ENCODE measurements at regions not wholly inside any gene's neighbourhood (a gene's known extent, or its start where the extent isn't known, plus 50 kb on each side); places are given as distances from the start of the nearest gene placed in this dataset.

DNA sequence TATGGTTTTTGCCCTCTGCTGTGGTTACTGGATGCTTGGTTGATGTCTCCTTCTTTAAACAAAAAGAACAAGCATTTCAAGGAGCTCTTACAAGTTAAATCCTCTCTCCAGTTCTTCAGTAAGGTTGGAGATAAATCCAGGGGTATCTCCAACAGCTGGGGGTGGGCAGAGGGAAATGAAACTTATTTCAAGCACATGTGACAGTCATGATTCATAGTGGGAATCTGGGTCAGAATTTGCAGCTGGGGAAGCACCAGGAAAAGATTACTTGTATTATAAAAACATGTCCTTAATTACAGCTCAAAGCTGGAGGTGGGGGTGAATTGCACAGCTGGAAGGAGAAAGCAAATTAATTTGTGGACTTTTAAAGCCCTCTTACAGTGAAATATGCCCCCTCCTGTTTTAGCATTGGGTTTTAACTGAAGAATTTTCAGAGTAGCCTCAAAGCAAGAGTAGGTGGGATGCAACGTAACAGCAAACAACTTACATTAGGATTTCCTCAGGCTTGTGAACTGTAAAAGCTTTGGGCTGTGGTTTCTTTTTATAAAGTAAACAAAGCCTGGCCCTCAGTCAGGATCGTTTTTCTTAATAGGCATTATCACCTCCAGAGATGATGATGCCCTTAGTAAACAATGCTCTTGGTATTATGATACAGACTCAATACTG is 596.4 kb downstream of the NYAP2 start:
- Mint-ChIP-seq H3K9me3 (no peaks in the 10 kb centered on the region), H3K4me3 (no peak overlapping the region), H3K27me3 (ENCODE audit: low read depth) (peaks cover 2% of the 10 kb centered on the region), H3K4me1 (ENCODE audit: low read depth) (no peaks in the 10 kb centered on the region), H3K36me3 (ENCODE audit: insufficient read depth) (no peaks in the 10 kb centered on the region)
- ATAC-seq (no peak), DNase-seq (no peak)

DNA sequence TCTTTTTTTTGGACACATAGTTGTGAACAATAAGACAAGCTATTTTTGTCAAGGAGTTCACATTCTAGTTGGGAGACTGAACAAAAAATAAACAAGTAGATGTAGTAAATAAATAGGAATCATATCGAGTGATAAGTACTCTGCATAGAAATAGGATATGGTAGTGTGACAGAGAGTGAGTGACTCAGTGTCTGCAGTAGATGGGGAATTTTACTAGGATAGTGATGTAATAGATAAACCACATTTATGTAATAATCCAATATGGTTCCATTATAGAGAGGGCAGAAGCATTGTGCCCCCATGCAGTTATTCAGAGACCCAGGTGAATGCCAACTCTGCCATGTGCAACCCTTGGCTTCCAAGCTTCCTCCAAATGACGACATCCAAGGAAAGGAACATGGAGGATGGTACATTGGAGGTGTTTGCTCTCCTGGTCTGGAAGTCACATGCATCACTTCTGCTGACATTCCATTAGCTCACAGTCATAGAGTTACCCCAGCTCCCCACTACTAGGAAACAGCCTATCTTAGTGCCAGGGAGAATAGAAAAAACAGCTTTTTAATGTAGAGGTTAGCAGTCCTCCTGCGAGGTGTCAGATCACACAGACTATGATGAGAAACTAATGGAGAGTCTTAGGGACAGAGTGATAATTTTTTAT is 595.4 kb downstream of the NYAP2 start:
- H3K9me3 Mint-ChIP-seq = no peaks in the 10 kb centered on the region
- DNase-seq (no peak), ATAC-seq (no peak)
- H3K36me3 Mint-ChIP-seq (ENCODE audit: insufficient read depth) = no peaks in the 10 kb centered on the region
- no peaks in the 10 kb centered on the region for H3K4me1 Mint-ChIP-seq (ENCODE audit: low read depth)
- peaks cover 5% of the 10 kb centered on the region for H3K27me3 Mint-ChIP-seq (ENCODE audit: low read depth)
- H3K4me3 Mint-ChIP-seq = no peak overlapping the region

DNA sequence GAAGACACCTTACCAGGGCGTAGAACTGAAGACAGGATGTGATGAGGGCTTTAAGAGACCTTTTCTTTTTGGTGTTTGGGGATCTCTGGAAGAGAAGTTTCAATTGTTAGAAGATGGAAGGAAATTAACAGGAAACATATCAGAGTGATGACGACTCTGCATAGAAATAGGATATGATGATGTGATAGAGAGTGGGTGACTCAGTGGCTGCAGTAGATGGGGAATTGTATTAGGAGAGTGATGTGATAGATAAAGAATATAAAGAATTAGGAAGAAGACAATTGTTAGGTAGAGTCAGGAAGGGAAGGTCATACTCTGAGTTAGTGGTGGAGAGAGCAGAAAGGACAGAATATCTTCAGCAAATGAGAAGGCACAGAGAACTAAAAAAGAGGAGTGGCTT is 593.9 kb downstream of the NYAP2 start:
- Mint-ChIP-seq H3K9me3 (no peaks in the 10 kb centered on the region), H3K4me3 (no peak overlapping the region), H3K36me3 (ENCODE audit: insufficient read depth) (no peaks in the 10 kb centered on the region), H3K27me3 (ENCODE audit: low read depth) (peaks cover 5% of the 10 kb centered on the region), H3K4me1 (ENCODE audit: low read depth) (no peaks in the 10 kb centered on the region)
- no peak for DNase-seq
- no peak for ATAC-seq

DNA sequence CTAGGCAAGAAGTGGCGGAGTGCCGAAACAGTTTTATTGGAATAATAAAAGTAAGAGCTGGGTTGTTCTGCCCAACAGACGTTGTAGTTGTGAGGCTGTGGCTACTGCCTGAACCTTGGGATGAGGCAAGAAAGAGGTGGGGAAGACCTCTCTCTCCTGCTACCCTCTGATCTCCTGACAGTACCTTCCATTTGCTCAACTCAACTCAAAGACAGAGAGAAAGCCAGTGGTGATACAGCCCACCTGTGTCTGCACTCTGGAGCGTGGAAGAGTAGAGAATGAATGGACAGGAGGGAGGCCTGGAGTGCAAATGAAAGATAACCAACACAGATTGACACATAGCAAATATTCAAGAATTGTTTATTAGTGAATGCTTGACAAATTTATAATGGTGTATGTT is 590.3 kb downstream of the NYAP2 start:
- no peaks in the 10 kb centered on the region for H3K9me3 Mint-ChIP-seq
- no peaks in the 10 kb centered on the region for H3K36me3 Mint-ChIP-seq (ENCODE audit: insufficient read depth)
- no peak overlapping the region for H3K4me3 Mint-ChIP-seq
- peaks cover 5% of the 10 kb centered on the region for H3K27me3 Mint-ChIP-seq (ENCODE audit: low read depth)
- no peak for ATAC-seq
- H3K4me1 Mint-ChIP-seq (ENCODE audit: low read depth) = no peaks in the 10 kb centered on the region
- DNase-seq = no peak

DNA sequence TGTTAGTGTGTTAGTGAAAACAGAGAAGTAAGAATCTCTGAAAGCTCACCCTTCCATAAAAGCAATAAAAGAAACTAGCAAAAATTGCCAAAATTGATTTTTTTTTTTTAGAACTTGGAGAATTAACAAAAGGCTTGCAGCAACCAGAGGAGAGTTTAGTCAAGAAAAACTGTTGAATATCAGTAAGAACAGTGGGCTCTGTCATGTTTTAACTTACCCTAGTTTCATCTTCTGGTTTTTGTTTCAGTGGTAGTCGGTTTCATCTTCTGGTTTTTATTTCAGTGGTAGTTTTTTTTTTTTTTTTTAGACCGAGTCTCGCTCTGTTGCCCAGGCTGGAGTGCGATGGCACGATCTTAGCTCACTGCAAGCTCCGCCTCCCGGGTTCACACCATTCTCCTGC is 580.9 kb downstream of the NYAP2 start:
- Mint-ChIP-seq H3K4me3 (no peak overlapping the region), H3K27me3 (ENCODE audit: low read depth) (peaks cover 2% of the 10 kb centered on the region), H3K36me3 (ENCODE audit: insufficient read depth) (no peaks in the 10 kb centered on the region), H3K4me1 (ENCODE audit: low read depth) (no peaks in the 10 kb centered on the region), H3K9me3 (peaks cover 3% of the 10 kb centered on the region)
- no peak for DNase-seq
- ATAC-seq = no peak

DNA sequence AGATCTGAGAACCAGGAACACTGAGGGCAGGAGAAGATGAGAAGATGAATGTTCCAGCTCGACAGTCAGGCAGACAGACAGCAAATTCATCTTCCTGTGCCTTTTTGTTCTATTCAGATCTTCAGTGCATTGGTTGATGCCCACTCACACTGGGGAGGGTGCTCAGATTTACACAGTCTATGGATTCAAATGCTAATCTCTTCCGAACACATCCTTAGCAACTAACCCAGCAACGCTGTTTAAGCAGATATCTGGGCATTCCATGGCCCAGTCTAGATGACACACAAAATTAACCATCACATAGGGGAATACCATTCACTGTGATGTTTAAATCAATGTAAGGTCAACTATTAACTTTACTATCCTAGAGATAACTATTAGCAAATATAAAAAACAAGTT is 571.9 kb downstream of the NYAP2 start:
- Mint-ChIP-seq H3K4me3 (no peak overlapping the region), H3K27me3 (ENCODE audit: low read depth) (no peaks in the 10 kb centered on the region), H3K36me3 (ENCODE audit: insufficient read depth) (no peaks in the 10 kb centered on the region), H3K9me3 (peaks cover 4% of the 10 kb centered on the region), H3K4me1 (ENCODE audit: low read depth) (no peaks in the 10 kb centered on the region)
- DNase-seq = no peak
- no peak for ATAC-seq

DNA sequence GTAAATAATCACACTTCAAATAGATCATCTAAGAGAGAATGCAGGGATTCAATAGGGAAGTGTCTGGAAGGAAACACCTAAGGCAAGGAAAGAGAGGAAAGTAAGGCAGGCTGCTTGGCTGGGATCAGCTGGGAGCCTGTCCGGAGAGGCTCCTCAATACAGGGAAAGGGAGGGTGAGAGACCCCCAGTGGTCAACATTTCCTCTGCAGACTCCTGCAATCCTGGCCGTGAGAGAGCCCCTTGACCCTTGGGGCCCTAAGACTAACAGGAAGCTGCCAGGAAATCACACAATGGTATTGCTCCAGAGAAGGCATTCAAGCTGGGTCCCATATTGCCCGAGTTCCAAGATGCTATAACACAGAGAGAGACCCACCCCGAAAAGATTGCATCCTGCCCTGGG is 549.4 kb downstream of the NYAP2 start:
- H3K36me3 Mint-ChIP-seq (ENCODE audit: insufficient read depth) = no peaks in the 10 kb centered on the region
- DNase-seq (no peak), ATAC-seq (no peak)
- no peaks in the 10 kb centered on the region for H3K4me1 Mint-ChIP-seq (ENCODE audit: low read depth)
- no peaks in the 10 kb centered on the region for H3K27me3 Mint-ChIP-seq (ENCODE audit: low read depth)
- no peak overlapping the region for H3K4me3 Mint-ChIP-seq
- peaks cover 25% of the 10 kb centered on the region for H3K9me3 Mint-ChIP-seq

DNA sequence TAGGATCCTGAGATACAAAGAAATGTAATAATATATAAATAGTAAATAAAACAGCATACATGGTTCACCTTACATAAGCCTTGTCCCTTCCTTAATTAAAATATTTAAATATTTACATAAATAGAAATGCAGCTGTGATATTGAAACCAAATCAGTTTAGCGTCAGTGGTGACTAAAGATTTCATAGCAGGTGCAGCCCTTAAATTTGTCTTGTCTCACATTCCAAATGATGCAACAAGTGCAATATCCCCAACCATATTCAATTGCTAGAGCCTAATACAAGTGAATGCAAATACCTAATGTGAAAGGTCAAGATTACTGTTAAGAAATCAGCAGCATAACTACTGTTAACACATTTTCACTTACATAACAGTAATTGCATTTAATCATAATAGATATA is 539.5 kb downstream of the NYAP2 start:
- Mint-ChIP-seq H3K4me3 (no peak overlapping the region), H3K36me3 (ENCODE audit: insufficient read depth) (no peaks in the 10 kb centered on the region), H3K9me3 (no peaks in the 10 kb centered on the region), H3K27me3 (ENCODE audit: low read depth) (peaks cover 5% of the 10 kb centered on the region), H3K4me1 (ENCODE audit: low read depth) (no peaks in the 10 kb centered on the region)
- ATAC-seq (no peak), DNase-seq (no peak)

DNA sequence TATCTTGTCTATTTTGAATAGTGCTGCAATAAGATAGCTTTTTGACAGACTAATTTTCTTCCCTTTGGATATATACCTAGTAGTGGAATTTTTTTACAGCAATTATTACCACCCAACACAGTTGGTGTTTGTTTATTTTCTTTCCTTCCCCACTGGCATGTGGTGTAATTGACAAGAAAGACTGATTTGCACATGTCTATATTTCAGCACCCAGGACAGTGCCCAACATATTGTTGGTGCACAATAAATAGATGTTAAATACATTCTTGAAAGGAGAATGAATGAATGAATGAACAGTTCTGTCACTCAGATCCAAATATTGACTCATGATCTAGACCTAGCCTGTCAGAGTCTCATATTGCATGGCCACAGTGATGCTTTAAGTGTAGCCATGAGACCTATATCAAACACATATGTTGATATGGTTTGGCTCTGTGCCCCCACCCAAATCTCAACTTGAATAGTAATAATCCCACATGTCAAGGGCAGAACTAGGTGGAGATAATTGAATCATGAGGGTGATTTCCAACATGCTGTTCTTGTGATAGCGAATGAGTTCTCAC is 538.2 kb downstream of the NYAP2 start:
- H3K4me3 Mint-ChIP-seq = no peak overlapping the region
- H3K36me3 Mint-ChIP-seq (ENCODE audit: insufficient read depth) = no peaks in the 10 kb centered on the region
- ATAC-seq = no peak
- H3K4me1 Mint-ChIP-seq (ENCODE audit: low read depth) = no peaks in the 10 kb centered on the region
- H3K9me3 Mint-ChIP-seq = no peaks in the 10 kb centered on the region
- peaks cover 5% of the 10 kb centered on the region for H3K27me3 Mint-ChIP-seq (ENCODE audit: low read depth)
- DNase-seq = no peak

DNA sequence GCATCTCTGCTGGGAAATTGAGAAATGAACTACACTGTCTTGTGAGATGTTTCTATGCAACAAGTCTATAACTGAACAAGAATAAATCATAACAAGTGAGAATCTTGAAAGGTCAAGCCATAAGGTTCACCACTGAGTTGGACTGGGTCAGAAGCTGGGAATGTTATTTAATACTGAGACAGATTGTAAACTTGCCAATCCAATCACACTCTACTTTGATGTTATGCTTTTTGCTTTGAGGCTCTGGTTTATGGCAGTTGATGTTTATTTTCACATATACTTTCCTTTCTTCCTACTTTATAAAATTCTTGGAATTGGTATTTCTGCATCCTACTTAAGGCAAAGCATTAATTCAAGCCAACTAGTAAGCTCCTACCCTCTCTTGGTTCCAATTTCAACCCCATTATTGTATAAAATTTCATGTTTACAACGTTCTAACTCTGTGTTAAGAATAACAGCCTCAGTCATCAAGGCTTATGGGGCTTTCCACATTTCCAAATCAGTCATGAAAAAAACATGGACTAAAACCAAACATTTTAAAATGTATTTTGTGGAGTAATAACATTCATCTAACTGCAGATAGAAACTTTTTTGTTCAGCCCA is 533.4 kb downstream of the NYAP2 start:
- H3K36me3 Mint-ChIP-seq (ENCODE audit: insufficient read depth) = no peaks in the 10 kb centered on the region
- H3K27me3 Mint-ChIP-seq (ENCODE audit: low read depth) = peaks cover 3% of the 10 kb centered on the region

DNA sequence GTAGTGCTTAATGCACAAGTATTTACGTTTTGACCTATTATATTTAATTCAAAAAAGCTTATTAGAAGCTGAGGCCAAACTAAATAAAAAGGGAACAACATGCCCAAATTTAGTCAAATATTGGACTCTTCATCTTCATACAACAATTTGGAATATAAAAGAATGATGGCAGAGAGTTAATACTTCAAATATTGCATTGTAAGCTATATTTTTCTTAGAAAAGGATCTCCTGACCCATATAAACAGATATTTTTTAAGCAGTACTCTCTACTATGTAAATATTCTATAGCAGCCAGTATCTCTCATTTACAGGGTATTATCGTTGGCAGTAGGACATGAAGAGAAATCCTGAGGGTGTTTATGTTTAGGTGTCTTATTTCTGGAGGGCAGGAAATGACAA is 531.2 kb downstream of the NYAP2 start:
- Mint-ChIP-seq H3K4me1 (ENCODE audit: low read depth) (no peaks in the 10 kb centered on the region), H3K9me3 (no peaks in the 10 kb centered on the region), H3K36me3 (ENCODE audit: insufficient read depth) (no peaks in the 10 kb centered on the region), H3K27me3 (ENCODE audit: low read depth) (no peaks in the 10 kb centered on the region), H3K4me3 (no peak overlapping the region)
- no peak for ATAC-seq
- DNase-seq = no peak

More for the DNA sequence above, 533.4 kb downstream of the NYAP2 start:
- Mint-ChIP-seq H3K4me3 (no peak overlapping the region), H3K4me1 (ENCODE audit: low read depth) (no peaks in the 10 kb centered on the region), H3K9me3 (no peaks in the 10 kb centered on the region)
- DNase-seq (no peak), ATAC-seq (no peak)

DNA sequence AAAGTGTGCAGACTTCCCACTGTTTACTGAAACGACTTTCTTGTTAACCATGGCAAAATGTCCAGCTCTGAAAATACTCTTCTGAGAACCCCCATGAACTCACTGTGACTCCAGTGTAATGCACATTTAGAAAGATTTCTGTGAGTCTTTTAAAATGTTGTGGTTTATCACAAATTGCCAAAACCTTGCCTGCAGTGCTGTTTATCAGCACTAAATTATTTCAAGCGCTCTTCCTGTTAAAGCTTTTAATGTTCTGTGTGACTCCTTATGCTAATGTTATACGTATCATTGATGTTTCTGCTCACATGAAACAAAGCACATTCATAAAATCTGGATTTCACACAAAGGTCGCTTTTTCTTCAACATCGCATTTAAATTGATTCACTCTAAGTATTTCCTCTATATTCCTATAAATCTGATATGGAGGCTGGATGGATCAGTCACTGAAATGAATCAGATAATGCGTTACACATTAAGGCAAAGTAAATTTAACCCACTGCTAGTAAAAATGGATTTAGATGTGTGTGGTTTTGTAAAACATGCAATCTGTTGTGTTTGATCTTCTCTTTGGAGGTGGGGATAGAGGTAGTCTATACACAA is 521.2 kb downstream of the NYAP2 start:
- no peak for ATAC-seq
- DNase-seq = no peak
- H3K27me3 Mint-ChIP-seq (ENCODE audit: low read depth) = peaks cover 4% of the 10 kb centered on the region
- H3K4me3 Mint-ChIP-seq = no peak overlapping the region
- no peaks in the 10 kb centered on the region for H3K4me1 Mint-ChIP-seq (ENCODE audit: low read depth)
- no peaks in the 10 kb centered on the region for H3K9me3 Mint-ChIP-seq
- H3K36me3 Mint-ChIP-seq (ENCODE audit: insufficient read depth) = no peaks in the 10 kb centered on the region

DNA sequence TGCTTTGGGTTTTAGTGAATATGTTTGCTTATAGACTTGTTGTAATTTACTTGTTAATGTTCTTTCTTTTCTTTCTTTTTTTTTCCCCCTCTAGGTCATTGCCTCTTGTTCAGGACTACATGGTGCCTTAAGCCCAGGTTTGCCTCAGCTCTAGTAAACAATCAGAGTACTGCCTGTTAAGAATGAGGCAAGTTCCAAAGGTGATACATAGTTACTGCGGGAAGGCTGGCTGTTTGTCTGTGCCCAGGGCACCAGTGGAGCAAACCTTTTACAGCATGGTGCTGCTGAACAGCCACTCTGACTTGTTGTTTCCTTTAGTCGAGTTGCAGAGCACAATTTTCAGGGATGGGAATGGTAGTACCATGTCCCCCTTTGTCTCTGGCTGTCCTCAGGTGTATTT is 517.2 kb downstream of the NYAP2 start:
- H3K4me3 Mint-ChIP-seq = no peak overlapping the region
- H3K27me3 Mint-ChIP-seq (ENCODE audit: low read depth) = peaks cover 4% of the 10 kb centered on the region
- no peak for ATAC-seq
- no peaks in the 10 kb centered on the region for H3K9me3 Mint-ChIP-seq
- DNase-seq = no peak
- H3K36me3 Mint-ChIP-seq (ENCODE audit: insufficient read depth) = no peaks in the 10 kb centered on the region
- H3K4me1 Mint-ChIP-seq (ENCODE audit: low read depth) = no peaks in the 10 kb centered on the region

DNA sequence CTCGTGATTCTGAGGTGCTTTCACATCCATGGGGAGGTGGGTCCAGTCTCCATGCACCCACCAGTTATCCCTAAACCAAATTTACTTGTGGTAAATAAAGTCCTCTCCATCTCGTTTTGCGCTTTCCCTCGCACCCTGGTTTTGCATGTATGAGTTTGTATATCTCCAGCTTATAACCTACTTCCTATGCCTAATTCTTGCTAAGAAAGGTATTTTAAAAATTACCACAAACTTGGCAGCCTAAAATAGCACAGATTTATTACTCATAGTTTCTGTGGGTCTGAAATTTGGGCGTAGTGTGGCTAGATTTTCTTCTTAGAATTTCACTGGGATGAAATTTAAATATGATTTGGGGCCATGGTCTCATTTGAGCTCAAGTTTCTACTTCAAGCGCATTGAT is 511.5 kb downstream of the NYAP2 start:
- Mint-ChIP-seq H3K4me1 (ENCODE audit: low read depth) (no peaks in the 10 kb centered on the region), H3K36me3 (ENCODE audit: insufficient read depth) (no peaks in the 10 kb centered on the region), H3K4me3 (no peak overlapping the region), H3K27me3 (ENCODE audit: low read depth) (no peaks in the 10 kb centered on the region), H3K9me3 (no peaks in the 10 kb centered on the region)
- DNase-seq (no peak), ATAC-seq (no peak)

DNA sequence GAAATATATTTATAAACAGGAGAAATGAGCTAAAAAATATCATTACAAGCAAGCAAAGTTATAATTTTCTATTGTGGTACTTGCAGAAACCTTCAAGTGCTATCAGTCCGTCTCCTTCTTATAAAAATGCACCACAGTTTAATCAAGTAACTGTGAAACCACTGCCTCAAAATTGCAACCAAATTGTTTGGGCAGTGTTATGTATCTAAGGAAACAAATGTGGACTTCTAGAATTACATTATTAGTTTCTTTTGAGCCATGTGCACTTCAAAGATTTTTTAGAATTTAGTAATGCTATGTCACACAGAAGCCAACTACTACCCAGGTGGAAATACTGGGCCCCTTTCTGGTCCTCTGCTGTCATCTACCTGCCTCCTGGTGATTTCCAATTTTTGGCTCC is 495.6 kb downstream of the NYAP2 start:
- Mint-ChIP-seq H3K4me1 (ENCODE audit: low read depth) (no peaks in the 10 kb centered on the region), H3K4me3 (no peak overlapping the region), H3K9me3 (no peaks in the 10 kb centered on the region), H3K36me3 (ENCODE audit: insufficient read depth) (no peaks in the 10 kb centered on the region), H3K27me3 (ENCODE audit: low read depth) (peaks cover 5% of the 10 kb centered on the region)
- ATAC-seq = no peak
- no peak for DNase-seq
